A673 (cell line): ENCODE measurements at regions not wholly inside any gene's neighbourhood (a gene's known extent, or its start where the extent isn't known, plus 50 kb on each side); places are given as distances from the start of the nearest gene placed in this dataset.

Experiments
- BruUV-seq: library from RNA; stranded (reverse); fragments of 400-500 nt; replicated peaks from 2 replicates; lab custom pipeline; 2021; lab: Mats Ljungman, UMichigan
- CTCF ChIA-PET: fragments of 300-600 bp; sonication (Branson Sonifier 250); formaldehyde crosslinking; loops from one replicate; lab custom pipeline; 2022; ENCODE audit warnings: antibody characterized with exemption; lab: Charles Lee
- POLR2A ChIA-PET: fragments of 300-600 bp; sonication (Branson Sonifier 250); formaldehyde crosslinking; loops from one replicate; lab custom pipeline; 2022; ENCODE audit warnings: antibody characterized with exemption; ENCODE audit not compliant: low non-redundant PET; lab: Charles Lee
- DNase-seq: peaks from one replicate; pipeline ENCODE4 v3.0.0-alpha.2; 2015; ENCODE audit warnings: low spot score
- H3K27ac ChIP-seq: fragments of 200-600 bp; sonication (generic); 2 replicates; pipeline ENCODE4 v1.5.1; 2016; ENCODE audit warnings: mixed run types, low read depth, mild to moderate bottlenecking, mixed read lengths, antibody characterized with exemption, low read length; ENCODE audit not compliant: poor library complexity, severe bottlenecking
- H3K27me3 ChIP-seq: fragments of 200-600 bp; sonication (generic); replicated peaks from 2 replicates; pipeline ENCODE4 v1.6.1; 2017; ENCODE audit warnings: mixed run types, low read depth, mild to moderate bottlenecking, mixed read lengths, antibody characterized with exemption, low read length; ENCODE audit not compliant: insufficient read depth, poor library complexity
- H3K36me3 ChIP-seq: fragments of 200-600 bp; sonication (generic); 2 replicates; pipeline ENCODE4 v1.6.1; 2016; ENCODE audit warnings: mixed run types, mild to moderate bottlenecking, mixed read lengths, antibody characterized with exemption, low read length; ENCODE audit not compliant: insufficient read depth, poor library complexity, severe bottlenecking
- H3K4me1 ChIP-seq: fragments of 200-600 bp; sonication (generic); 2 replicates; pipeline ENCODE4 v1.6.1; 2017; ENCODE audit warnings: mixed run types, mild to moderate bottlenecking, mixed read lengths, antibody characterized with exemption, low read length; ENCODE audit not compliant: insufficient read depth, poor library complexity, severe bottlenecking
- H3K4me3 ChIP-seq: fragments of 200-600 bp; sonication (generic); 2 replicates; pipeline ENCODE4 v1.5.1; 2016; ENCODE audit warnings: low read depth, mixed run types, mild to moderate bottlenecking, mixed read lengths, low read length; ENCODE audit not compliant: poor library complexity, severe bottlenecking
- H3K9me3 ChIP-seq: fragments of 200-600 bp; sonication (generic); 2 replicates; pipeline ENCODE4 v1.6.1; 2016; ENCODE audit warnings: mixed run types, low read depth, mild to moderate bottlenecking, mixed read lengths, antibody characterized with exemption, low read length; ENCODE audit not compliant: poor library complexity, severe bottlenecking
- CTCF ChIP-seq: fragments of 300-800, 200-600 bp; sonication (generic); conservative IDR thresholded peaks from 2 replicates; pipeline ENCODE4 v1.5.1; 2017; ENCODE audit warnings: low read depth, mild to moderate bottlenecking, antibody characterized with exemption, low read length, moderate library complexity, mixed read lengths
- EZH2 ChIP-seq: fragments of 200-600 bp; sonication (generic); IDR thresholded peaks from 2 replicates; pipeline ENCODE4 v1.6.1; 2017; ENCODE audit warnings: borderline replicate concordance, low read depth, mild to moderate bottlenecking, mixed read lengths, antibody characterized with exemption, low read length; ENCODE audit not compliant: poor library complexity, severe bottlenecking
- intact Hi-C: fragments of 100-400 bp; cut with micrococcal nuclease; formaldehyde crosslinking; loops from one replicate; pipeline ENCODE4 v1.10.0; 2022; ENCODE audit not compliant: unreplicated experiment

GRCh38 chr5:35316611-35317274 lies 86.5 kb upstream of the PRLR start:
- ChIA-PET POLR2A (no interaction called here), CTCF (no interaction called here)
- Histone ChIP-seq H3K36me3 (no peaks in the 10 kb centered on the region), H3K27ac (no peak overlapping the region), H3K4me3 (no peak overlapping the region), H3K4me1 (no peaks in the 10 kb centered on the region), H3K9me3 (no peaks in the 10 kb centered on the region), H3K27me3 (no peaks in the 10 kb centered on the region)
- TF ChIP-seq EZH2, result no peak
- TF ChIP-seq CTCF, result no peak
- DNase-seq, result no peak
- intact Hi-C loops, result no loop called here
- BruUV-seq, result no TSS peak

DNA sequence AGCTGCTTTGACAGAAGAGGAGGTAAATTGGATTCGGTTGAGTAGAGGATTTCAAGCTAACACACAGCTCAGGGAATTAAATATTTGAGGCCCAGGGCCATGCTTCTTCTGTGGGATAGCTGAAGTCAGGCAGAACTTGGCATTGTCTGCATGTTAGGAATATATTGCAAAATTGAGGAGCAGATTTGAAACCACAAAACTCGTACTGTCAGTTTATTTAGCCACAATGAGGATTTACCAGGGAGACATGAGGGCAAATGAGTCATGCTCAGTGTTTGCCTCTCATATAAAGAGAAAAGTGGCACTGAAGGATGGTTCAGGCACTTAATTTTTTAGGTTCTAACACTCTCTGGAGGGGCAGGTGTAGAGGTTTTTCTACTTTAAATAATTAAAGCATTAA lies 83.0 kb upstream of the PRLR start:
- POLR2A ChIA-PET, result no interaction called here
- DNase-seq, result no peak
- intact Hi-C loops, result no loop called here

GRCh38 chr5:35312267-35312666 lies 82.0 kb upstream of the PRLR start:
- no peaks in the 10 kb centered on the region for H3K36me3 ChIP-seq
- H3K4me1 ChIP-seq, result no peaks in the 10 kb centered on the region
- no TSS peak for BruUV-seq
- H3K9me3 ChIP-seq, result no peaks in the 10 kb centered on the region
- H3K27ac ChIP-seq, result no peak overlapping the region
- ChIA-PET POLR2A (no interaction called here), CTCF (no interaction called here)
- TF ChIP-seq EZH2 (no peak), CTCF (no peak)
- H3K4me3 ChIP-seq, result no peak overlapping the region
- no peak for DNase-seq
- intact Hi-C loops, result no loop called here
- no peaks in the 10 kb centered on the region for H3K27me3 ChIP-seq

More for the DNA sequence above, 83.0 kb upstream of the PRLR start:
- Histone ChIP-seq H3K36me3 (no peaks in the 10 kb centered on the region), H3K4me3 (no peak overlapping the region), H3K27me3 (no peaks in the 10 kb centered on the region), H3K9me3 (no peaks in the 10 kb centered on the region), H3K4me1 (no peaks in the 10 kb centered on the region), H3K27ac (no peak overlapping the region)
- CTCF ChIA-PET, result interaction anchor here (0.6 kb wide), 1 partner anchor 355 kb away, joined by 3 read pairs; no protein-coding TSS in a partner anchor
- no TSS peak for BruUV-seq
- TF ChIP-seq CTCF (no peak), EZH2 (no peak)
